COLO668 (cell line): ENCODE measurements at regions not wholly inside any gene's neighbourhood (a gene's known extent, or its start where the extent isn't known, plus 50 kb on each side); places are given as distances from the start of the nearest gene placed in this dataset.
A peak's percentile ranks its signal among the peaks of the same experiment; 100 is the strongest.

Experiments used
- DNase-seq: peaks from one replicate; lab custom pipeline; 2025; ENCODE audit not compliant: unreplicated experiment; lab: John Stamatoyannopoulos, UW

DNA sequence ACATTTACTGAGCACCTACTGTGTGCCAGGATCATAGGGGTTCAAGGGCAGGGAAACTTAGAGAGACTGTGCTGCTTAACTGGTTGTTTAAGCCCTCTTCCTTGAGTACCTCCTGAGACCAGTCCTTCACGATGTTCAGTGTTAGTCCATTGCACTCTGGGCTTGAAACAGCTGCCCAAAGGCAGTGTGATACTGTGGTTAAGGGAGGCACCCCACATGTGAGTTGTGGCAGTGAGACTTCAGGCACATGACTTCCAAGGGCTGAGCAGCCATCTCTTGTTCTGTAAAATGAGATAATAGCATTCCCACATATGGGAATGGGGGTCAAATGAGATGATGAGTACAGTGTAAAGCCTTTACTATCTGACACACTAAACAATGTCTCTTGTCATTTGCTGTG, 75.1 kb downstream of the LINGO1 start:
- DNase-seq, result no peak

DNA sequence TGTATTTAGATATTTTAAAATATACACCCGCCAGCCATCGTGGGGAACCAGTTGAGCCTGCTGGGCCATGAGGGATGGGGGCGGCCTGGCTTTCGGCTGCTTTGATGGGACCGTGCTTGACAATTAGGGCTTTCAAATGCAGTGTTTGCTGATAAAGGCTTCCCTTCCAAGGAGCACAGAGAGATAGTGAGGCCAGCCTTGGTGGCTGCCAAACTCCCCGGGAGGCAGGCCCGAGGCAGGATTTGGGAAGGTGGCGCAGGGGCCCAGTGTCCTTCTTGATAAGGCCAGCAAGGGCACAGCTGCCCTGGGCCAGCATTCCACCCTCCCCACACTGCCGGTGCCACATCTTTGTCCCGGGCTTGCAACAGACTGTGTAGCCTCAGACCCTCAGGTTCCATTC, 75.6 kb downstream of the LINGO1 start:
- no peak for DNase-seq

DNA sequence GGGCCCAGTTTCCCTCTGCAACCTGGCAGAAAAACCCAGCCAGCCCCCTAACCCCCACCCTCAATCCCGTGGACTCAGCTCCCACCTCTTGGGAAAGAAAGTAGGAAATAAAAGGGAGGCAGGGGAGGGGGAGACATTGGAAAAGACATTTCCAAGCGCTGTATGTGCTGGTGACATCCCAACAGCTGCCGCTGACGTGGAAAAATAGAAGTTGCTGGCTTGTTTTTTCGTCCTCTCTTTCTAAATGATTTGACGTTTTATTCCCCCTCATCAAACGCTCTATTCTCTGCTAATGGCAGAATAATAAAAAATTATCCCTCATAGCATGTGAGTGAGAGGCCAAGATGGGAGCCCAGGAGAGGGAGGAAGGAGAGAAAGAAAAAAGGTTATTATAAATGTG, 76.1 kb downstream of the LINGO1 start:
- DNase-seq, result no peak

DNA sequence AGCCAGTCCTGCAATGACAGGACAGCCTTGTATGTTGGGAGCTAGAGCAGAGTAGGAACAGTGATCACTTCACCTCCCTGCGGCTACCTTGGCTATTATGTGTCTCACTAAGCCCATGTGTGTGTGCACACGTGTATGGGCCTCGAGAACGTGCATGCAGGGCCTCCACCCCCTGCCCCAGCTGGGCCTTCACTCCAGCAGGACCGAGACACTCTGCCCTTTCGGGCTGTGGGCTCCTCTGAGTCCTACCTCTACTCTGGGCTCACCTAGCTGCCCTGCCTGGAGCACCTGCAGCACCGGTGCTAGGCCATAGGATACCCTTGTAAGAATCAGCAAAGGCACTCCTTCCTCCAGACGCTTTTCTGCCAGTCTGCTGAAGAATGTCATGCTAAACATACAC, 77.5 kb downstream of the LINGO1 start:
- no peak for DNase-seq

DNA sequence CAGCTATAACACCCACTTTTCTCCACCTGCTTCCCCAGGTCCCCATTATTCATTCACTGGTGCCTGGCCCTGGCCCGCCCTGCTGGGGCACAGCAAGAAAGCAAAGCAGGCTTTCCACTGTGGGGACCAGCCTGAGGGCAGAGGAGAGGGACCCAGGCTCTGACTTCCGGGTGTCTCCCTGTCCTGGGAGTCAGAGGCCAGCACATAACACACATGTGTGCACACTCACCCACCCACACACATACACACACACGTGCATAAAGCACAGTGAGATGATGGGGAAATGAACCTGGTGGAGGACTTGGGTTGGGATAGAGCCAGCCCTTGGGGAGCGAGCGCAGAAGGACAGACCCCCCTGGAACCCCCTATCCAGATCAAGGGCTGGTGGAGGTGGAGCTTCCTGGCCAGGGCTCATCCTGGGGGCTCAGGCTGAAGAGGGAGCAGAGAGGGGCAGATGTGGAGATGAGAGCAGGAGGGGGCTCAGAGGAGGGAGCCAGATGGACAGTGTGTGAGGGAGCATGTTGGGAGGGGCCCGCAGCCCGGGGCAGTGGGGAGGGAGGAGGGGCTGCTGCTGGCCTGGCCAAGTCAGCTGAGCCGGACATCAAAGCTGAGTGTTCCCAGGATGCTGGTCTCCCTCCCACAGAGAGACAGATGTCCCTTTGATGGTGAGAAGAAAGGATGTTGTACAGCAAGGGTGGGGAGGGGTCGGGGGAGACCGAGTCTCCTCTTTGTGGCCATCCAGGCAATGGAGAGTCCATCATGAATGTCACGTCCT, 78.2 kb downstream of the LINGO1 start:
- no peak for DNase-seq

DNA sequence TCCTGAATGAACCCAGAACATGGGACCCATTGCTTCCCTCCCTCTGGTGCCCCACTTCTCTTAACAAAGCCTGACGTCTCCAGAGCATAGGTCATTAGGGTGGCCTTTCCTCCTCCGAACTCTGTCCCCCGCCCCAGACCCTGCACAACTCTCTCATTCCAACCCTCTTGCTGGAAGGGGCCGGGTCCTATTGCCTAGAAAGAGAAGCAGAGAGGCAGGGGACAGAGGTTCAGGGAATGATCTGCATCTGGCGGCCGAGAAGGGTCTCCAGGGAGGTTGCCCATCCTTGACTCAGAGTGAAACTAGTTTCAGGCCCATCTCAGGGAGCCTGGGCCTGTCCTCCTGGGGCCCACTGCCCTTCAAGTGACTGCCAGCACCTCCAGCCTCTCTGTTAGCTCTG, 79.0 kb downstream of the LINGO1 start:
- DNase-seq, result no peak

DNA sequence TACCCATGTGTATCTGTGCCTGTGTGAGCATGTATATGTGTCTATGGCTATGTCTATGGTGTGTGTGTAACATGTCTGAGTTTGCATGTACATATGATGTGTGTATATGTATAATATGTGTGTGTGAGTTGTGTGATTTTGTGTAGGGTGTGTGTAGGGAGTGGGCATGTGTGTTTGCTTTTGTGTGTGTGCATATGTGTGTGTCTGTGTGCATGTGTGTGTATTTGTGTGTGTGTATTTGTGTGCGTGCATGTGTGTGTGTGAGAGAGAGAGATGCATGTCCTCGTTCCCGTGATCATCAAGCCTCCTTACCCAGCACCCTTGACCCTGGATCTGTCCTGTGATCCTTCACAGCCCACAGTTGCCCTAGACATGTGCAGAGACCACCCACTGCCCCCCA, 79.5 kb downstream of the LINGO1 start:
- no peak for DNase-seq

DNA sequence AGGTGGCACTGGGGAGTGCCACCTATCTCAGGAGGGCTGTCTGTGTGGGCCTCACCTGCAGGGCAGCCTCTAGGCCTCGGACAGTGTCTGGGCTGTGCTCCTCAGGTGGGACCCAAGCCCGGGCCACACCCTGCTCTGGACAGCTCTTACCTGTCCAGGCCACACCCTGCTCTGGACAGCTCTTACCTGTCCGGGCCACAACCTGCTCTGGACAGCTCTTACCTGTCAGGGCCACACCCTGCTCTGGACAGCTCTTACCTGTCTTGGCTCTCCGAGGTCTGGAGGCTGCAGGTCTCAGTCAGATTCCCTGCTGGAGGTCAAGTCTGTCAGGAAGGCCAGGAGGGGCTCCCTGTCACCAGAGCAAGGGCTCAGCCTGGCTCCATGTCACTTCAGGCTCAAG, 80.6 kb downstream of the LINGO1 start:
- no peak for DNase-seq

DNA sequence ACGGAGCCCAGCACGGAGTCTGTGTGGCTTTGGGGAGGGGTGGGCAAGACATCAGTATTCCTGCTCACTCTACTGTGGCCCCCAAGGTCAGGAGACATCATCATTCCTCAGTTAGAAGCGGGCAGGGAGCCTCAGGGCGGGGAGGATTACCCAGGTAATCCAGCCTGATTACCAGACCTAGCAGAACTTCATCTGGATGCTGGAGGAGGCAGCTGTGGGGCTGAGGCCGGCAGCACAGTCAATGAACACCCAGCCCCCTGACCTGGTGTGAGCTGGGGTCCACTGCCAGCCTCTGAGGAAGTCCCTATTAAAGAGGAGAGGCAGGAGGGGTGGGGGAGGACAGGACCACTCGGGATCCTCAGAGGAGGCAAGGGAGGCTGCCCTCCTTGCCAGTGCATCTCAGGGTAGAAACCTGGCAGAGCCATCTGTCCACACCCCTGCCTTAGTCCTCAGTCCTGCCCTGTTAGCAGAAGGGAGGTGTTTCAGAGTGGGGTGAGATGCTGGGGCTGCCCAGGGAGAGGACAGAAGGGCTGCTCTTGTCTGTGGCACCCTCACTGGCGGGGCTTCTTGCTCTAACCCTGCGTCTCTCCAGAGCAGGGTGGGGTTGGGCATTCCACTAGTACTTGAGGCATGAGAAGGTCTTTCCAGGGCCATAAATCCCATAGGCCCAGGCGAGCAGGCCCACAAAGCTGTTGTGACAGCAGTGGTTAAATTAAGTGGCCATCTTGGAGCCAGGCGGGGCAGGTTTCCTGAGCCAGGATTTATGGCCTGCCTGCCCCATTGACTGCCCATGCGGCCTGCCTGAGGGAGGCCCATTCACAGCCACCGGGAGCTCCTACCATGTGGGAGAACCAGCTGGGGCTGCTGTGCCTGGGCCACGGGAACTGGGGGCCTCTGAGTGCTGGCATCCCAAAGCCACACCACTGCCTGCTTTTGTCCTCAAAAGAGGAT, 82.1 kb downstream of the LINGO1 start:
- no peak for DNase-seq

DNA sequence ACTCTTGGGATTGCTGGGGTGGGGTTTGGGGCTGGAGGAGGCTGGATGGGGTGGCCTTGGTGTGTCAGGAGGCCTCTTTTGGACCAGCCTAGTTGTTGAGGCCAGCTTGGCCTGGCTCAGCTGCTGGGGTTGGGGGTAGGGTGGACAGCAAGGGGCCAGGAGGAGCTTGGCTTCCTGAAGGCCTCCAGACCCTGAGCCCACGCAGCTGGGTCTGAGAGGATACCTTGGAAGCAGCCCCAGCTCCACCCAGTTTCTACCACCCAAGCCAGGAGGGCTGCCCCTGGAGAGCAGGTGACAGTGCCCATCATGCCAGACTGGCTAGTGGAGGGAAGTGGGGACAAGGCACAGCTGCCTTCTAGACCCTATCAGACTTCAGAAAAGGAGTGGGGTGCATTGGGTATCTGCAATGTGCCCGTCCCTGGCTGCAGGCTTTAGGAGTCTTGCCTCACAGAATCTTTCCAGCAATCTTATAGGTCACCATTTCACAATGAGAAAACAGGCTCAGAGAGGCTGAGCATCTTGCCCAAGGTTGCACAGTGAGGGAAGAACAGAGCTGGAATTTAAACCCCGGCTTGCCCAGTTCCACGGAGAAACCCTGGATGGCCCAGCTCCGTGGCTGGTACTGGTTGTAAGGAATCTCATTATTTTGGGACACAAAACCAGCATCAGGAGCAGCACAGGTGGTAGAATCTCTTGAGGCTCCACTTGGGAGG, 83.0 kb downstream of the LINGO1 start:
- no peak for DNase-seq

DNA sequence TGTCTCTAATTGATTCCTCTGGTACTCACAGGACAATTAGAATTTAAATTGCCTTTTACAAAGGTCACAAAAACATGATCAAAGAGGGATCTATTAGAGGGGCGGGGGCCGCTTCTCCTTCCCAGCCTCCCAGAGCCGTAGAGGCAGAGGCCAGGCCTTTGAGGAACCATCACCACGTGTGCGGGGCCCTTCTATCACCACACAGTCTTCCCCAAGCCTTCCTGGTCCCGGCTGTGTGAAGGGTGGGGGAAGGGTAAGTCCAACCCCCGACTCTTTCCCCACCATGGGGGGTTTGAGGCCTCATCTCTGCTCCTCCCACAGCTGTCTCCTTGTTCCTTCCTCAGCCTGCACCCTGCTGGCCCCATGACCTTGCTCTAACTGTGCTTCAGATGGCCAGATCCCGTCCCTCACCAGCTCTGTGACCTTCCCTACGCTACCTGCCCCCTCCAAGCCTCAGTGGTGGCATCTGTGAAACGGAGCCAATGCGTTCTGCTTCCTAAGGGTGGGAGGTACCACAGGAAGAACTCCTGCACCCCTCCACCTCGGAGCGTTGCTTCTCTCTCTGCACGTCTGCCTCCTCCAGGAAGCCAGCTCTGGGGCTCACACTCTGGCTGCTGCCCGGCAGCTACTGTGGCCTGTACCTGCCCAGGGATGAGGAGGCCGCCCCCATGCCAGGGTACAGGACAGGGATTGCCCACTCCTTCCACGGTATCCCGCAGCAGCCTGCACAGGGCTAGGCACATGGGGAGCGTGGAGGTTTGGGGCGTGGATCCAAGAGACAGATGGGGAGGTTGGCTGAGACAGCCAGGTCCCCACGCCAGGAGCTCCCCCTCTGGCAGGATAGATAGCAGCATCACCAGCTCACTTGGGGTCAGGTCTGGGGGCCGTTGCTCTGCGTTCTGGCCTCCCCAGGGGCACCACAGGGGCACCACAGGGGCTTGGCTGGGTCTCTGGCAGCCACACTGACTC, 83.8 kb downstream of the LINGO1 start:
- no peak for DNase-seq

DNA sequence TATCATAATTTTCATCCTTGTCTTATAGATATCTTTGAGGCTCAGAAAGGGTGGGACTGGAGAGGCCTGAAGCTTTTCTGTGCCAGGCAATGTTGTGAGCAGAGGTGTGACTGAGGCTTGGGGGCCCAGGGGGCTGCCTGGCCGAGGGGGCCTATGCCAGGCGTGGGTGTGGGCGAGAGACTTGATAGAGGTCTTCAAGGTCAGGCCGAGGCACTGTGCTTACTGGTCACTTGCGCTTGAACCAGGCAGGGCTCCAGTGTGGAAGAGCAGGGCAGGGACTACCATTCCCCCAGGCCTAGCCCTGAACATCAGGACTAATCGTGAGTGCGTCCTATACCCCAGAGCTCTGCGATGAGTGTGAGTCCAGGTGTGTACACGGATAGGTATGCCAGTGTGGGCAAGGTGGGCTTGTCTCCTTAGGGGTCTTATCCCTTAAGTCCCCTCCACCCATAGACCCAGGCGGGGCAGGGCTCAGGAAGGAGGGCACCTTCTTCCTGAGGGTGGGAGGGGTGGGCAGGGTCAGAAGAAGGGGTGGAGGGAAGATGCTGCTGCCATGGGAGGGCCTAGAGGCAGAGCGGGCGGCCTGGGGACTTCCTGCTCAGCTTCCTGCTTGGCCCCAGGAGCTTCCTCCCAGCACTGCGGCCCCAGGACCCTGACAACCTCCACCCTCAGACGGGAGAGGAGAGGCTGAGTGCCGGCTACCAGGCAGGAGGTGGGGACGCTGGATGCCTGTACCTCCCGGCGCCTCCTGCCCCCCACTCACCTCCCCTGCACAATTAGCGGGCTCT, 84.7 kb downstream of the LINGO1 start:
- no peak for DNase-seq

DNA sequence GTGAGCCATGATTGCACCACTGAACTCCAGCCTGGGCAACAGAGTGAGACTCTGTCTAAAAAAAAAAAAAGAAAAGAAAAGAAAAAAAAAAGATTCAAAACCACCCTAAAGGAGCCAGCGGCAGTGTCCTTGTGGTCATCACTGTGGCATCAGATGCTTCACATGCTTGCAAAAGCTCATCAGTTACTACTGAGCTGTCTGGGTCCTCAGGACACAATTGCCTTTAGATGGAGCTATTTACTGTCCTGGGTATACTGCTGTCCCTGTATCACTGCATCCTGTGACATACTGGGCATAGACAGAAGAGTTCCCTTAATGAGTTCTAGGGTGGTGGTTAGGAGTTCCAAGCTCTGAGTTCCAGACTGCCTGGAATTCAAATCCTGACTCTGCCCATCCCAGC, 85.8 kb downstream of the LINGO1 start:
- DNase-seq, result no peak

DNA sequence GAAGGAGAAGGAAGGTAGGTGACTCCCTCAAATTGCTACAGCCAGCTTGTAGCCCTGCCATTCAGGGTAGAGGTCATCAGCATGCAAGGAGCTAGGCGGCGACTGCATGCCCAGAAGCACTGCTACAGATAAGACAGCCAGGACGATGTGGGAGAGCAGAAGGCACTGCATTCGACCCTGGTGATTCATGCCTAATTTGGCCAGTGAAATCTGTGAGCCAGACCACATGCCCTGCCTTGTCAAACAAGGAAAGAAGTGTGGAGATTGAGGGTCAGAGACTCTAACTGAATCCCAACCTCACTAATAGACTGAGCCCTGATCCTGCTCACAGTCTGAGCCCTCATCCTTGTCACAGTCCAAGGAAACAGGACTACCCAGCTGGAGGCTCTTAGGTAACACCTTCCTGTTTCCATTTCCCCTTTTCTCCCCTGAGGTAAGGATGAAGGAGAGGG, 86.6 kb downstream of the LINGO1 start:
- DNase-seq, result no peak

DNA sequence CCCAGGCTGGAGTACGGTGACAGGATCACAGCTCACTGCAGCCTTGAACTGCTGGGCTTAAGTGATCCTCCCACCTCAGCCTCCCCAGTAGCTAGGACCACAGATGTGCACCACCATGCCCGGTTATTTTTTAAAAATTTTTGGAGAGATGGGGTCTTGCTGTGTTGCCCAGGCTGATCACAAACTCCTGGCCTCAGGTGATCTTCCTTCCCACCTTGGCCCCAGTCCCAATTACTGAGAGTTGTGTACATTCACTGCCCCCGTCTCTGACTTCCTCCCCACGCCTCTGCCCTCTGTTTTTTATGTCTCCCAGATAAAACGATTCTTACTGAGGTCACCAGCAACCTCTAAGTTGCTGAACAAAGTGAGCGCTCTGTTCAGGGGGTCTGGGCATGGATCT, 87.7 kb downstream of the LINGO1 start:
- no peak for DNase-seq

DNA sequence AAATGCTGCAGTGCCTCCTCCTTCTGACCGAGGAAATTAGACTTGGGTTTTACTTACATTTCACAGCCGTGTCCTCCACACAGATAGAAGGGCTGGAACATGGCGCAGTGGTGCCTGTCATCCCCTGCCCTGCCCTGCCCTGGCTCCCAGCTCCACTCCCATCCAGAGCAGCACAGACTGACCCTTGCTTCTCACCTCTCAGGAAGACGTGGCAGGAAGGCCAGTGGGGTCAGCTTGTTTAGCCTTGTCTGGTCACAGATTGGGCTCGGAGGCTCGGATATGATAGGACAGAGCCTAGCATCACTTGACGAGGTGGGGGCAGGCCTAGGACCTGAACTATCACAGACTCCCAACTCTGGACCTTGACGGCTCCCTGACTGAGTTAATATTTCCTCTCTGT, 88.5 kb downstream of the LINGO1 start:
- DNase-seq, result no peak

DNA sequence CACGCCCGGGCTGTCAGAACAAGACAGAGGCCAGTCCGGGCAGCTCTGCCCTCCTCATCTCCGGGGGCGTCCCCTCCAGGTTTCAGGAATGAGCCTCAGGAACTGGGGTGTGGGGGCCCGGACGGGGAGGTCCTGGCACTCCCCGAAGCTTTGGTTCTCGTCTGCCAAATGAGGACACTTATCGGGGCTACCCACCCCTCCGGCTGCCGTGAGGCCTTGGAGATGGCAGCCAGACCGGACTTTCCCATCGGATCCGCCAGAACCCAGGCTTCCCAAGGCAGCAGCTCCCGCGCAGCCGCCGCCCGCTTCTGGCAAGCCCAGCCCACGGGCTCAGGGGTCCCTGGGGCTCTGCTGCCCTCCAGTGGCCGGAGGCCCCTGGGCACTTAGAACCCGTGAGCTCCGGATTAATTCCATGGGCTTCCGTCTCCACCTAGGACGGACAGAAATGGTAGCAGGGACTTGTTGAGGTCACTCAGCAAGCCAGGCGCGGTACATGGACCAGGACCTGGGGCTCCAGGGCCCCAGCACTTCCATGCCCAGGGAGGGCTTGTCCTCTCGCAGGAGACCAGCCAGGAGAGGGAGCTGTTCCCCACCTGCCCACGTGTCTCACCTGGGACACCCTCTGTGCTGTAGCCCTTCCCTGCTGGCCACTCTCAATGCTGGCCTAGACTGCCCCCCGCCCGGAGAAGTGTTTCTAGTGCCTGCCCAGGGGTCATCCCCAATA, 89.4 kb downstream of the LINGO1 start:
- DNase-seq, result peak; percentile 84

DNA sequence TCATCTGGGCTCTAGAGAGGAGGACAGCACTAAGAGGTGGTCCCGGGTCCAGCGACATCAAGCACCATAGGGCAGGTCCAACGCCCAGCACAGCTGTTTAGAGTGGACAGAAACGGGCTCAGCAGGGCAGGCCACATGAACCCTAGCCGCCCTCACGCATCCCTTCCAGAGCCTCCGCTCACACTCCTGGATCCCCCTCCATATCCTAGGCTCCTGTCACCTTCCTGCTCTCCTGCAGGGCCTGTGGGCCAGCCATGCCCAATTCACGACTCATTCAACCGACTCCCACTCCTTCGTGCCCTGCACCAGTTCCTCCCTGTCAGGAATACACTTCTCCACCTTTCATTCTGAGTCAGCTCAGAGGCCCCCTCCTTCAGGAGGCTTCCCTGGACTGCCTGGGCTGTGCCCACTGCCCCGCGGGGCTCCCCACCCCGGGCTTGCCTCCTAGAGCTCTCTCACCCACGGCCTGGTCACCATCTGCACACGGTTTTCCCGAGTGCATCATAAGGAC, 90.2 kb downstream of the LINGO1 start:
- DNase-seq, result no peak
